SK-N-SH treated with all-trans-retinoic acid at 6 μM for 48 hours (cell line): ENCODE measurements at regions not wholly inside any gene's neighbourhood (a gene's known extent, or its start where the extent isn't known, plus 50 kb on each side); places are given as distances from the start of the nearest gene placed in this dataset.

Source experiments
- ATAC-seq: fragments of 200-7000 bp; cut with Tn5 transposase; 3 replicates; pipeline ENCODE4 v1.9.1; 2020; ENCODE audit warnings: mild to moderate bottlenecking, moderate library complexity
- ARNTL ChIP-seq: fragments of 450-650 bp; formaldehyde crosslinking; IDR thresholded peaks from 2 replicates; pipeline ENCODE4 v1.5.0; 2020; ENCODE audit warnings: low read depth, mild to moderate bottlenecking, moderate library complexity, borderline replicate concordance
- BACH2 ChIP-seq: fragments of 250-450 bp; sonication (Bioruptor Pico); IDR thresholded peaks from 2 replicates; pipeline ENCODE4 v1.9.0; 2021; ENCODE audit warnings: mild to moderate bottlenecking, borderline replicate concordance
- CREB5 ChIP-seq: fragments of 250-450 bp; sonication (Bioruptor Pico); IDR thresholded peaks from 2 replicates; pipeline ENCODE4 v1.5.1; 2020; ENCODE audit warnings: low read depth, mild to moderate bottlenecking, moderate library complexity
- CSRNP3 ChIP-seq: fragments of 250-450 bp; sonication (Bioruptor Pico); IDR thresholded peaks from 2 replicates; pipeline ENCODE4 v1.5.1; 2021; ENCODE audit warnings: mild to moderate bottlenecking, moderate library complexity
- ESRRG ChIP-seq: fragments of 250-450 bp; sonication (Bioruptor Pico); IDR thresholded peaks from 2 replicates; pipeline ENCODE4 v1.6.1; 2021; ENCODE audit warnings: mild to moderate bottlenecking
- GLIS3 ChIP-seq: fragments of 250-450 bp; sonication (Bioruptor Pico); IDR thresholded peaks from 2 replicates; pipeline ENCODE4 v1.5.0; 2020; ENCODE audit warnings: mild to moderate bottlenecking, moderate library complexity
- ISL1 ChIP-seq: fragments of 250-450 bp; sonication (Bioruptor Pico); IDR thresholded peaks from 2 replicates; pipeline ENCODE4 v2.1.2; 2022; ENCODE audit warnings: mild to moderate bottlenecking, moderate library complexity
- OSR1 ChIP-seq: fragments of 250-450 bp; sonication (Bioruptor Pico); IDR thresholded peaks from 2 replicates; pipeline ENCODE4 v1.8.0; 2022; ENCODE audit warnings: moderate library complexity, mild to moderate bottlenecking, inconsistent platforms
- PPARA ChIP-seq: fragments of 250-450 bp; sonication (Bioruptor Pico); IDR thresholded peaks from 2 replicates; pipeline ENCODE4 v1.5.0; 2020; ENCODE audit warnings: mild to moderate bottlenecking, borderline replicate concordance
- RARB ChIP-seq: fragments of 250-450 bp; sonication (Bioruptor Pico); IDR thresholded peaks from 2 replicates; pipeline ENCODE4 v1.8.0; 2021; ENCODE audit warnings: mild to moderate bottlenecking, moderate library complexity
- SNAI2 ChIP-seq: fragments of 250-450 bp; sonication (Bioruptor Pico); IDR thresholded peaks from 2 replicates; pipeline ENCODE4 v1.5.0; 2020; ENCODE audit warnings: mild to moderate bottlenecking, moderate library complexity
- TCF4 ChIP-seq: fragments of 250-450 bp; sonication (Bioruptor Pico); IDR thresholded peaks from 2 replicates; pipeline ENCODE4 v1.8.0; 2021; ENCODE audit warnings: mild to moderate bottlenecking, moderate library complexity, borderline replicate concordance
- TOX ChIP-seq: fragments of 250-450 bp; sonication (Bioruptor Pico); IDR thresholded peaks from 2 replicates; pipeline ENCODE4 v1.8.0; 2021; ENCODE audit warnings: mild to moderate bottlenecking, moderate library complexity, borderline replicate concordance
- TSHZ2 ChIP-seq: fragments of 250-450 bp; sonication (Bioruptor Pico); IDR thresholded peaks from 2 replicates; pipeline ENCODE4 v1.5.0; 2020; ENCODE audit warnings: mild to moderate bottlenecking, moderate library complexity
- ZC3H10 ChIP-seq: fragments of 250-450 bp; sonication (Bioruptor Pico); IDR thresholded peaks from 2 replicates; pipeline ENCODE4 v1.5.1; 2021; ENCODE audit warnings: mild to moderate bottlenecking, moderate library complexity
- ZFP30 ChIP-seq: fragments of 450-650 bp; formaldehyde crosslinking; IDR thresholded peaks from 2 replicates; pipeline ENCODE4 v1.5.0; 2022; ENCODE audit warnings: mild to moderate bottlenecking, moderate library complexity
- ZNF565 ChIP-seq: fragments of 450-650 bp; formaldehyde crosslinking; conservative IDR thresholded peaks from 2 replicates; pipeline ENCODE4 v1.5.0; 2020; ENCODE audit warnings: low read depth, mild to moderate bottlenecking, moderate library complexity
- ZNF8 ChIP-seq: fragments of 450-650 bp; formaldehyde crosslinking; IDR thresholded peaks from 2 replicates; pipeline ENCODE4 v1.5.0; 2020; ENCODE audit warnings: mild to moderate bottlenecking, moderate library complexity
- TF ChIP-seq, protein P1 (sequence below): fragments of 250-450 bp; sonication (Bioruptor Pico); IDR thresholded peaks from 2 replicates; pipeline ENCODE4 v1.8.0; 2021; ENCODE audit warnings: low read depth, mild to moderate bottlenecking, moderate library complexity, borderline replicate concordance

DNA sequence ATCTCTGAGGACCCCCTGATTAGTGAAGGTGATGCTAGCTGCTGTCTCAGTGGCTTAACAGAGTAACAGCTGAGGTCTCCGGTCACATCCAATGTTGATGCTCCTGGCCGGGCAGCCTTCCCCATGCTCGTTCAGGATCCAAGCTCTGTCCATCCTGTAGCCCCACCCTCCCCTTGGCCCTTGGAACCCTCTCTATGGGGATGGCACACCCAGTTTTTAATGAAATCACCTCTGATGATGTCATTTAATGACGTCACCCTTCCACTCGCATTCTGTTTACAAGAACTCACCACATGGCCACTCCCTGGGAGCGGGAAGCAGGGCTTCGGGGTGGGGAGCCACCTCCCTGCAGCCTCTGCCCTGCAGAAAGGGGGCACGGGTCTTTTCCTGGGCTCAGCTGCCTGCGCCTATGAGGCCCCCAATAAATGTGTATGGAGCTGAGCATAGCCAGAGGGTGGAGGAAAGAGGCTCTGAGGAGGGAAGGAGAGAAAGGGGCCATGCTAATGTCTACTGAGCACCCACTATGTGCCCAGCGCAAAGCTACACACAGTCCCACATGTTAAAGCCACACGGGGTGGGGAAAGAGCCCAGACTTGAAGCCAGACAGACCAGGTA lies 95.5 kb downstream of the OAT start:
- ATAC-seq, result no peak
- TF ChIP-seq ZC3H10 (no peak), ISL1 (CRISPR knock-in tag) (no peak), ZFP30 (CRISPR knock-in tag) (no peak), BACH2 (CRISPR knock-in tag) (no peak), PPARA (CRISPR knock-in tag) (no peak)
- TF ChIP-seq, protein P1, sequence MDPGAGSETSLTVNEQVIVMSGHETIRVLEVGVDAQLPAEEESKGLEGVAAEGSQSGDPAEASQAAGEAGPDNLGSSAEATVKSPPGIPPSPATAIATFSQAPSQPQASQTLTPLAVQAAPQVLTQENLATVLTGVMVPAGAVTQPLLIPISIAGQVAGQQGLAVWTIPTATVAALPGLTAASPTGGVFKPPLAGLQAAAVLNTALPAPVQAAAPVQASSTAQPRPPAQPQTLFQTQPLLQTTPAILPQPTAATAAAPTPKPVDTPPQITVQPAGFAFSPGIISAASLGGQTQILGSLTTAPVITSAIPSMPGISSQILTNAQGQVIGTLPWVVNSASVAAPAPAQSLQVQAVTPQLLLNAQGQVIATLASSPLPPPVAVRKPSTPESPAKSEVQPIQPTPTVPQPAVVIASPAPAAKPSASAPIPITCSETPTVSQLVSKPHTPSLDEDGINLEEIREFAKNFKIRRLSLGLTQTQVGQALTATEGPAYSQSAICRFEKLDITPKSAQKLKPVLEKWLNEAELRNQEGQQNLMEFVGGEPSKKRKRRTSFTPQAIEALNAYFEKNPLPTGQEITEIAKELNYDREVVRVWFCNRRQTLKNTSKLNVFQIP (CRISPR knock-in tag), result no peak

- no peak for TF ChIP-seq TOX (CRISPR knock-in tag)
- TF ChIP-seq ESRRG (CRISPR knock-in tag), result no peak
- TF ChIP-seq, all 23 proteins: peak for 0
- ATAC-seq, result no peak
Observed at GRCh38 chr10:124322191-124322980, 96.3 kb downstream of the OAT start.

DNA sequence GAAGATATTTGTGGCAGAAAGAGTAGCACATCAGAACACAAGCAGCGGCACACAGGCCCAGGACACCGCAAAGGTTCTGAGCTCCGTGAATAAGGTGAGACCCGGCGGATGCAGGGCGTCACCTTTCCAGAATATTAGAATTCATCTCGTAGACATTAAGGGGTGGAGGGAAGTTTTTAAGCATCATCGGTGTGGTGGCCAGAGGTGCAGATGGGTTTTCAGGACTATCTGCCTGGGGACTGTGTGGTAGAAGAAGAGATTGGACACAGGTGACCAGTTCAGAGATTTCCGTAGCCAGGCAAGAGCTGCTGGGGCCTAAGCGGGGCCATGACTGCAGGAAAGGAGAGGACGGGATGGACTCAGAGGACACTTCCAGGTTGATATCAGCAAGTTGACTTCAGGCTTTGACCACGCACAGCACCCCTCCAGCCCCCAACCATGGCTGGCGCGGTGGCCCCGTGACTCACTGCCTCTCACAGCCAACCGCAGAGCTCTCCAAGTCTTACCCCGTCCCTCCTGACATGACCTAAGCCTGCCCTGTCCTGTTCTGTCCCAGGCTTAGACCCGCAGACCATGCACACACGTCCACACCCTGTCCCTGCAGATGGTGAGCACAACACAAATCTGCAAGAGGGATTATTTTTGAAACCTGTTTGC lies 97.2 kb downstream of the OAT start:
- ATAC-seq, result no peak
- TF ChIP-seq OSR1 (CRISPR knock-in tag), result no peak
- no peak for TF ChIP-seq ZNF8 (CRISPR knock-in tag)
- TF ChIP-seq RARB, result no peak
- TF ChIP-seq SNAI2, result no peak
- no peak for TF ChIP-seq ZNF565 (CRISPR knock-in tag)
- no peak for TF ChIP-seq TOX (CRISPR knock-in tag)
- TF ChIP-seq ESRRG (CRISPR knock-in tag), result no peak
- TF ChIP-seq ARNTL (CRISPR knock-in tag), result no peak
- TF ChIP-seq ZFP30 (CRISPR knock-in tag), result no peak
- TF ChIP-seq TSHZ2 (CRISPR knock-in tag), result no peak
- TF ChIP-seq BACH2 (CRISPR knock-in tag), result no peak
- no peak for TF ChIP-seq ZC3H10
- no peak for TF ChIP-seq GLIS3 (CRISPR knock-in tag)
- no peak for TF ChIP-seq TCF4 (CRISPR knock-in tag)
- no peak for TF ChIP-seq CSRNP3 (CRISPR knock-in tag)

DNA sequence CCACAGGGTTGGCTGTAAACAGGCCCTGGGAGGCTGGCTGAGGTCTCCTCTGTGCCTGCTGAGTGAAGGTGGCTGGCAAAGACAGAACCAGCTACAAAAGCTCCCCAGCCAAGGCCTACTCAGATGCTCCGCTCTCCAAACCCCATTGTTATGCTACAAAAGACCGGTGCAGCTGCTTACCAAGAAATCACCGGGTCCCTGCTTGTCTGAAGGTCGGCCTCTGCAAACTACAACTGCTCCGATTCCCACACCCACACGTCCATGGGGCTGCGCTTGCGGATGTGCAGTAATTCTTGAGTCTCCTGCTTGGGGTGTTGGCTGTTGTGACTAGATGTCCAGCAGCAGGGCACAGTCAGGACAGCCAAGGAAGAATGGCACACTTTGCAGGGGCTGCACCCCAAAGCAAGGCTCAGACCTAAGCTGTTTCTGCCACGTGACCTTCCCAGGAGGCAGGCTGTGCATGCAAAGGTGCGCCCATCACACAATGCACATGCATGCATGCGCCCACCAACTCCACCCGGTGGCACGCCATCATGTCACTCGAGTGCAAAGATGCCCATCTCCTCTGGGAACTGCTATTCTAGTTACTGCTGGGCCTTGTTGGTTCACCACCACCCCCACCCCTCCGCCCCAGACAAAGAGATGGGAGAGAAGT lies 97.8 kb downstream of the OAT start:
- ATAC-seq, result no peak
- TF ChIP-seq ESRRG (CRISPR knock-in tag) (no peak), ARNTL (CRISPR knock-in tag) (no peak), TCF4 (CRISPR knock-in tag) (no peak), ZFP30 (CRISPR knock-in tag) (no peak), CREB5 (CRISPR knock-in tag) (no peak), TOX (CRISPR knock-in tag) (no peak), ZC3H10 (no peak)
- TF ChIP-seq, protein P1 (CRISPR knock-in tag), result no peak
